ENCODE measurements at regions not wholly inside any gene's neighbourhood (a gene's known extent, or its start where the extent isn't known, plus 50 kb on each side); places are given as distances from the start of the nearest gene placed in this dataset.

DNA sequence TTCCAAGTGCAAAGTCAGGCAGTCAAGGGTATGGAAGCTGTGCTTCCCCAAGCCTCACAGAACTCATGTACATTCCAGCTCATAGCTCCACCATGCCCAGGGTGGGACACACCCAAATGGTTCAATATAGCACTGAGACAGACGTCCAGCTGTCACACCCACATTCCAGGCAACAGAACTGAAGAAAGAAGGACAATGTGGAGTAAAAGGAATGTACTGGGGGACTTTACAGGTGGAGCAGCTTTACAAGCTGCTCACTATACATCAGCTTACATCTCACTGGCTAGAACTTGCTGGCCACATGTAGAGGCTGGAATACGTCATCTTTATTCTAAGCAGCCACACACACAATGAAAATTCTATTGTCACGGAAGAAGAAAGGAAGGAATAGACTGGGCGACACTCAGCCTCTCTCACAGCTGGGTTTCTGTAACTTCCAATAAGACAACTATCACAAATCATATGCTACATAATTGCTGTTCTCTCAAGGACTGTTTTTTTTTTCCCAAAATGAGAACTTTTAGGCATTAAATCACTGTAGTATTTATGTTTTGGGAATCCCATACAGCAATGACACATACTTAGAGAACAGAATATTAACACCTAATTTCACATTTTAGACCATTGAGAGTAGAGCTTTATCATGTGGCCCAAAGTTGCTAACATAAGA is 86.1 kb downstream of the KLF12 start:
- Histone ChIP-seq H3K9ac (ENCODE audit: low read length) (no peak overlapping the region), H3F3A (ENCODE audit: low read length, unreplicated experiment) (no peaks in the 10 kb centered on the region), H3K4me2 (ENCODE audit: low read length) (peak overlapping the region; percentile 58), H3K4me3 (ENCODE audit: low read length) (no peak overlapping the region), H3K79me2 (ENCODE audit: low read length) (0 out of 2 replicates have a peak, but pooled peaks cover 3% of the 10 kb centered on the region), H3K36me3 (ENCODE audit: low read depth, low read length) (no peaks in the 10 kb centered on the region), H3K9me2 (replicated peaks; ENCODE audit: low read length) (no peaks in the 10 kb centered on the region), H3K27me3 (ENCODE audit: low read length) (no peaks in the 10 kb centered on the region), H3K27ac (ENCODE audit: low read length) (no peak overlapping the region), H3K4me1 (ENCODE audit: insufficient read depth, low read length) (peaks cover 14% of the 10 kb centered on the region), H4K20me1 (ENCODE audit: low read length) (no peaks in the 10 kb centered on the region), H2AFZ (ENCODE audit: low read length) (no peak overlapping the region), H3K9me3 (ENCODE audit: low read length) (no peaks in the 10 kb centered on the region)
- BruUV-seq (replicated peaks): no TSS peak
- ATAC-seq (peak; percentile 97), DNase-seq (peak; percentile 71)
- ChIA-PET POLR2A (ENCODE audit: unreplicated experiment) (interaction anchor here (0.6 to 0.7 kb wide), 2 partner anchors 238 to 455 kb away, joined by 3 to 5 read pairs; no protein-coding TSS in a partner anchor), CTCF (no interaction called here)
- TF ChIP-seq EZH2 (IDR thresholded peaks at IDR 0.05; ENCODE audit: low read length, unreplicated experiment): no peak
- TF ChIP-seq CTCF (conservative IDR thresholded peaks at IDR 0.05; ENCODE audit: low read depth, low read length): no peak
- intact Hi-C loops (cut with micrococcal nuclease): no loop called here

- Histone ChIP-seq H3K9me3 (ENCODE audit: low read length) (no peaks in the 10 kb centered on the region), H3K4me3 (ENCODE audit: low read length) (no peak overlapping the region), H3K4me2 (ENCODE audit: low read length) (no peak overlapping the region), H3K9me2 (replicated peaks; ENCODE audit: low read length) (no peaks in the 10 kb centered on the region), H4K20me1 (ENCODE audit: low read length) (no peaks in the 10 kb centered on the region), H3K4me1 (ENCODE audit: insufficient read depth, low read length) (peaks cover 18% of the 10 kb centered on the region), H3K79me2 (ENCODE audit: low read length) (0 out of 2 replicates have a peak, but pooled peaks cover 3% of the 10 kb centered on the region), H3K9ac (ENCODE audit: low read length) (no peak overlapping the region), H3K36me3 (ENCODE audit: low read depth, low read length) (no peaks in the 10 kb centered on the region), H2AFZ (ENCODE audit: low read length) (no peak overlapping the region), H3F3A (ENCODE audit: low read length, unreplicated experiment) (no peaks in the 10 kb centered on the region), H3K27me3 (ENCODE audit: low read length) (no peaks in the 10 kb centered on the region), H3K27ac (ENCODE audit: low read length) (no peak overlapping the region)
- DNase-seq (no peak), ATAC-seq (no peak)
- intact Hi-C loops (cut with micrococcal nuclease): no loop called here
- ChIA-PET CTCF (no interaction called here), POLR2A (ENCODE audit: unreplicated experiment) (no interaction called here)
- BruUV-seq (replicated peaks): no TSS peak
- TF ChIP-seq CTCF (conservative IDR thresholded peaks at IDR 0.05; ENCODE audit: low read depth, low read length) (no peak), EZH2phosphoT487 (IDR thresholded peaks at IDR 0.05; ENCODE audit: borderline replicate concordance, low read length) (no peak), EZH2 (IDR thresholded peaks at IDR 0.05; ENCODE audit: low read length, unreplicated experiment) (no peak)
Measured at GRCh38 chr13:74046431-74046830, 87.8 kb downstream of the KLF12 start.

DNA sequence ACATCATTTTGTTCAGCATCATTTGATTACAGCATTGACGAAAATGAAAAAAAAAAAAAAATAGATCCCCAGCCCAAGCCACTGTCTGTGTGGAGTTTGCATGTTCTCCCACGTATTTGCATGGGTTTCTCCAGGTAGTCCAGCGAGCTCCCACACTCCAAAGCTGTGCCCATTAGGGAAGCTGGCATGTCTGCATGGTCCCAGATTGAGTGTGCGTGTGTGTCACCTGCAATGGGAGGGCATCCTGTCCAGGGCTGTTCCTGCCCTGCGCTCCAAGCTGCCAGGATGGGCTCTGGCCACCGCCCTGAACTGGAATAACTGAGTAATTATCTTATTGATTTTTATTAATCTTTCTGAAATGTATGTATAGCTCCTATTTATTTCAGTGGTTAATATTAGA is 88.6 kb downstream of the KLF12 start:
- Histone ChIP-seq H3K27me3 (ENCODE audit: low read length) (no peaks in the 10 kb centered on the region), H3K27ac (ENCODE audit: low read length) (no peak overlapping the region), H3K4me3 (ENCODE audit: low read length) (no peak overlapping the region), H3K79me2 (ENCODE audit: low read length) (0 out of 2 replicates have a peak, but pooled peaks cover 3% of the 10 kb centered on the region), H2AFZ (ENCODE audit: low read length) (no peak overlapping the region), H3K36me3 (ENCODE audit: low read depth, low read length) (no peaks in the 10 kb centered on the region), H4K20me1 (ENCODE audit: low read length) (no peaks in the 10 kb centered on the region), H3K9me3 (ENCODE audit: low read length) (no peaks in the 10 kb centered on the region), H3K9me2 (replicated peaks; ENCODE audit: low read length) (no peaks in the 10 kb centered on the region), H3K9ac (ENCODE audit: low read length) (no peak overlapping the region), H3K4me2 (ENCODE audit: low read length) (no peak overlapping the region), H3K4me1 (ENCODE audit: insufficient read depth, low read length) (peaks cover 18% of the 10 kb centered on the region), H3F3A (ENCODE audit: low read length, unreplicated experiment) (no peaks in the 10 kb centered on the region)
- no TSS peak for BruUV-seq (replicated peaks)
- CTCF ChIA-PET: no interaction called here
- DNase-seq: no peak
- no peak for ATAC-seq
- TF ChIP-seq EZH2 (IDR thresholded peaks at IDR 0.05; ENCODE audit: low read length, unreplicated experiment) (no peak), EZH2phosphoT487 (IDR thresholded peaks at IDR 0.05; ENCODE audit: borderline replicate concordance, low read length) (no peak), CTCF (conservative IDR thresholded peaks at IDR 0.05; ENCODE audit: low read depth, low read length) (no peak)
- intact Hi-C loops (cut with micrococcal nuclease): no loop called here
- POLR2A ChIA-PET (ENCODE audit: unreplicated experiment): no interaction called here

Measured in PC-3 (cell line).